C4-2B (cell line): ENCODE measurements at regions not wholly inside any gene's neighbourhood (a gene's known extent, or its start where the extent isn't known, plus 50 kb on each side); places are given as distances from the start of the nearest gene placed in this dataset.

ENCODE experiments used
- H3K27ac ChIP-seq: fragments of 450-650 bp; 2 replicates; pipeline ENCODE4 v1.5.1; 2017
- CTCF ChIP-seq: fragments of 450-650 bp; conservative IDR thresholded peaks from 2 replicates; pipeline ENCODE4 v1.5.1; 2017; ENCODE audit warnings: mild to moderate bottlenecking
- ZFX ChIP-seq: fragments of 450-650 bp; IDR thresholded peaks from 2 replicates; pipeline ENCODE4 v1.6.1; 2017

GRCh38 chr18:75823471-75823870, 396.0 kb upstream of the SMIM21 start:
- no peak overlapping the region; the same call in 1 of the 2 replicates for H3K27ac ChIP-seq
- TF ChIP-seq CTCF (no peak), ZFX (no peak)

- H3K27ac ChIP-seq: no peak overlapping the region
- TF ChIP-seq ZFX (no peak), CTCF (no peak)
These were observed 390.9 kb upstream of the SMIM21 start for GRCh38 chr18:75818383-75818782.

DNA sequence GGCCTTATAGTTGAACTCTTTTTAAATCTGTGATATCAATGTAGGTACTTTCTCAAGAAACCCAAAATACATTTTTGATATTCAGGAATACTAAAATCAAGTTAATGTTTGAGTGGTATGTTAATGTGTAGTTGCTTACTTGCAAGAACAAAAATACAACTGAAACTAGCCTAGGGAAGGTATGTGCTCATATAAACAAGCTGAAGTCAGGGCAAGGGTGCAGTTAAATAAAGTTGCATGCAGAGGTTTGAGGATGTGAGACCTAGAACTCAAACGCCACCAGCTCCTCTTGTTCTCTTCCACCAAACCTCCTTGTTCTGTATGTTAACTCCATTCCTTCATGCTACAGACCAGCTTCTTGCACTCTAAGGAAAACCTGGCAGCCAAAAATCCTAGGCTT, 388.3 kb upstream of the SMIM21 start:
- TF ChIP-seq CTCF (no peak), ZFX (no peak)
- H3K27ac ChIP-seq: no peak overlapping the region

DNA sequence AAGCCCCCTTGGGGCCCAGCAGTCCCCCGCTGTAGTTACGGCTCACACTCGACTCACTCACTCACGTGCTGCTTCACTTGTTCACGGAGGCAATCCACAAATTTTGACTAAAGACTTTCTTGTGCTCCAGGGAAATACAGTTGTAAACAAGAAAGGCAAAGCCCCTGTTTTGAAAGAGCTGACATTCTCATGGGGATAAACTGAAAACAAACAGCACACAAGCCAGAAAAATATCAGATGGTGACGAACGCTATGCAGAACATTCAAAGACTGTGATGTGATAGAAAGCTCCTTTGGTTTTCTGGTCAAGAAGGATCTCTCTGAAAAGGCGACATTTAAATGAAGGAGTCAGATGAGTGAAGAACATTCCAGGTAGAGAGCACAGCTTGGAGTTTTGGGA, 385.3 kb upstream of the SMIM21 start:
- no peak for TF ChIP-seq CTCF
- no peak for TF ChIP-seq ZFX
- no peak overlapping the region for H3K27ac ChIP-seq

DNA sequence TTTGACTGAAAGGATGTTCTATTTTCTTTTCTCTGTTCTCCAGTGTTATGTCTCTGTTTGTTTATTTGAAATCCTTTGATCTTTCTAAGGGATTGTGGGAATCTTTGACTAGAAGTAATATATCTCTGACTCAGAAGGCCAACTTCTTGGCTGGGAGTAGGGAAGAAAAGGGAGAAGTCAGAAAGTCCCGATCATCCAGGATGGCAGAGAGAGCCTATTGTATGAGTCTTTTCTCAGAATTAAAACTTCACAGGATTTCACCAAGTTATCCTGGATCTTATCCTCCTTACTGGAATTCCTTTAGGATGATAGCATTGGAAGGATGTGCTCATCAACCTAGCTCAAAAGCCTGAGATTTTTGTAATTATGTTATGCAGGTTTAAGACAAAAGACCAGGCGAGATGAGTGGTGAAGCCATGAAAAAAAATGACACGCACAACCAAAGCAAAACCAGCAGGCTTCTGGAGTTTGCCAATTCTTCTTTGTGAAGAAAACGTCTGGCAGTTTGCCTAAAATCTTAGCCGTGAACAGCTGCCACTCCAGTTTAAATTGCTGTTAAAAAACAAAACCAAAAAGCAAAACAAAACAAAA, 383.6 kb upstream of the SMIM21 start:
- H3K27ac ChIP-seq: no peak overlapping the region
- no peak for TF ChIP-seq ZFX
- TF ChIP-seq CTCF: no peak

DNA sequence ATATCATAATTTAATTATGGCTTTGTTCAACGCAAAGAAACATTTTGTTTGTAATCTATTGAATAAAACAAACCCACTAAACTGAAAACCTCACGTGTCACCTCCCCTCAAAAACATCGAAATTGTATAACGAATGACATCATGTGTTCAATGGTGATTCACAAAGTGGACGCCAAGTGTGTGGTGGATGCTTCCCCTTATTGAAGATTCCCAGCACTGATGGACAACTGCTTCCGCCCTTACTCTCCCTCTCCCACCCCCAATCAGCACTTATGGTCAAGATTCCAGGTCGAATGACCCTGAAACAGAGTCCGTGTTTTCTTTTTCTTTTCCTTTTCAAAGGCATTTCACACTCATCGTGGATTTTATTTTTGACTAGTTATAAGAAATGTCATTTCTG, 383.0 kb upstream of the SMIM21 start:
- TF ChIP-seq ZFX: no peak
- no peak for TF ChIP-seq CTCF
- H3K27ac ChIP-seq: no peak overlapping the region

DNA sequence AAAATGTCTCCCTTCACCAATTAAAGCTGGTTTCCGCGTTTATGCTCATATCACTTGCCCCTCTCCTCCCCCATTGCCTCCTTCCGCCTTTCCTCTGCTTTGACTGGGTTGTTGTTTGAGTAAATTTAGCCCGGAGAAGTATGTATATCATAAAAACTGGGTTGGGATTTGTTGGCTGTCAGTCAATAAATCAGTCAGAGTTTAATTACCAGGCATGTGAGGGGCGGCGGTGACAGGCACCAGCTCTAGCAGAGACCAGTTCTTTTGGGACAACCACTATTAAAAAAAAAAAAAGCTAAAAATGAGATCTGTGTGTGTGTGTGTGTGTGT, 382.4 kb upstream of the SMIM21 start:
- TF ChIP-seq ZFX (no peak), CTCF (no peak)
- no peak overlapping the region for H3K27ac ChIP-seq
